K562 (cell line): ENCODE measurements at regions not wholly inside any gene's neighbourhood (a gene's known extent, or its start where the extent isn't known, plus 50 kb on each side); places are given as distances from the start of the nearest gene placed in this dataset.

Experiments used
- GABPB1 ChIP-seq: sonication (generic); formaldehyde crosslinking; IDR thresholded peaks from 2 replicates; pipeline ENCODE4 v1.8.0; 2022; ENCODE audit warnings: mild to moderate bottlenecking, missing genetic modification reagents
- GABPB2 ChIP-seq: fragments of 250-450 bp; sonication (Bioruptor Pico); conservative IDR thresholded peaks from 2 replicates; pipeline ENCODE4 v1.5.1; 2021; ENCODE audit warnings: mild to moderate bottlenecking
- NFXL1 ChIP-seq: fragments of 450-650 bp; formaldehyde crosslinking; IDR thresholded peaks from 2 replicates; pipeline ENCODE4 v1.4.0; 2021; ENCODE audit warnings: mild to moderate bottlenecking
- THRAP3 ChIP-seq: fragments of 450-650 bp; IDR thresholded peaks from 2 replicates; pipeline ENCODE4 v1.6.1; 2016; ENCODE audit warnings: mild to moderate bottlenecking, inconsistent platforms, borderline replicate concordance
- ZEB2 ChIP-seq: fragments of 450-650 bp; IDR thresholded peaks from 2 replicates; pipeline ENCODE4 v1.6.1; 2016
- ZNF23 ChIP-seq: fragments of 250-450 bp; sonication (Bioruptor Pico); IDR thresholded peaks from 2 replicates; pipeline ENCODE4 v1.4.0; 2020; ENCODE audit warnings: mild to moderate bottlenecking
- ZNF699 ChIP-seq: fragments of 250-450 bp; sonication (Bioruptor Pico); IDR thresholded peaks from 2 replicates; pipeline ENCODE4 v1.8.0; 2021; ENCODE audit warnings: mild to moderate bottlenecking, moderate library complexity; ENCODE audit not compliant: insufficient replicate concordance
- ZSCAN32 ChIP-seq: fragments of 450-650 bp; formaldehyde crosslinking; IDR thresholded peaks from 2 replicates; pipeline ENCODE4 v1.4.0; 2020; ENCODE audit warnings: mild to moderate bottlenecking, moderate library complexity
- TF ChIP-seq, protein P1 (sequence below): fragments of 450-650 bp; IDR thresholded peaks from 2 replicates; pipeline ENCODE4 v1.7.0; 2016; ENCODE audit warnings: borderline replicate concordance
- TF ChIP-seq, protein P2 (sequence below): fragments of 450-650 bp; IDR thresholded peaks from one replicate; pipeline ENCODE4 v1.6.1; 2018; ENCODE audit warnings: mild to moderate bottlenecking, moderate library complexity; ENCODE audit not compliant: partially characterized antibody
- TF ChIP-seq, protein P3 (sequence below): fragments of 250-450 bp; sonication (Bioruptor Pico); IDR thresholded peaks from 2 replicates; pipeline ENCODE4 v1.8.0; 2022; ENCODE audit warnings: inconsistent platforms, mild to moderate bottlenecking, moderate library complexity, borderline replicate concordance
- TF ChIP-seq, protein P4 (sequence below): fragments of 450-650 bp; IDR thresholded peaks from 2 replicates; pipeline ENCODE4 v1.6.1; 2016; ENCODE audit warnings: low read depth

DNA sequence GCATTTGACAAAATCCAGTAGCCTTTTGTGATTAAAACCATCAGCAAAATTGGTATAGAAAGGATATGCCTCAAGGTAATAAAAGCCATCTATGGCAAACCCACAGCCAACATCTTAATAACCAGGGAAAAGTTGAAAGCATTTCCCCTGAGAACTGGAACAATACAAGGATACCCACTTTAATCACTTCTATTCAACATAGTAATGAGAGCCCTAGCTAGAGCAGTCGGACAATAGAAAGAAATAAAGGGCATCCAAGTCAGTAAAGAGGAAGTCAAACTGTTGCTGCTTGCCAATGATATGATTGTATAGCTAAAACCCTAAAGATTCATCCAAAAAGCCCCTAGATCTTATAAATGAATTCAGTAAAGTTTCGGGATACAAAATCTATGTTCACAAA lies 1510.3 kb downstream of the PCDH9 start (continued):
- no peak for TF ChIP-seq GABPB1 (CRISPR knock-in tag)
- TF ChIP-seq ZEB2, result no peak
- TF ChIP-seq, protein P1, sequence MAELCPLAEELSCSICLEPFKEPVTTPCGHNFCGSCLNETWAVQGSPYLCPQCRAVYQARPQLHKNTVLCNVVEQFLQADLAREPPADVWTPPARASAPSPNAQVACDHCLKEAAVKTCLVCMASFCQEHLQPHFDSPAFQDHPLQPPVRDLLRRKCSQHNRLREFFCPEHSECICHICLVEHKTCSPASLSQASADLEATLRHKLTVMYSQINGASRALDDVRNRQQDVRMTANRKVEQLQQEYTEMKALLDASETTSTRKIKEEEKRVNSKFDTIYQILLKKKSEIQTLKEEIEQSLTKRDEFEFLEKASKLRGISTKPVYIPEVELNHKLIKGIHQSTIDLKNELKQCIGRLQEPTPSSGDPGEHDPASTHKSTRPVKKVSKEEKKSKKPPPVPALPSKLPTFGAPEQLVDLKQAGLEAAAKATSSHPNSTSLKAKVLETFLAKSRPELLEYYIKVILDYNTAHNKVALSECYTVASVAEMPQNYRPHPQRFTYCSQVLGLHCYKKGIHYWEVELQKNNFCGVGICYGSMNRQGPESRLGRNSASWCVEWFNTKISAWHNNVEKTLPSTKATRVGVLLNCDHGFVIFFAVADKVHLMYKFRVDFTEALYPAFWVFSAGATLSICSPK, result no peak
- no peak for TF ChIP-seq ZNF23 (CRISPR knock-in tag)
- TF ChIP-seq, protein P2, sequence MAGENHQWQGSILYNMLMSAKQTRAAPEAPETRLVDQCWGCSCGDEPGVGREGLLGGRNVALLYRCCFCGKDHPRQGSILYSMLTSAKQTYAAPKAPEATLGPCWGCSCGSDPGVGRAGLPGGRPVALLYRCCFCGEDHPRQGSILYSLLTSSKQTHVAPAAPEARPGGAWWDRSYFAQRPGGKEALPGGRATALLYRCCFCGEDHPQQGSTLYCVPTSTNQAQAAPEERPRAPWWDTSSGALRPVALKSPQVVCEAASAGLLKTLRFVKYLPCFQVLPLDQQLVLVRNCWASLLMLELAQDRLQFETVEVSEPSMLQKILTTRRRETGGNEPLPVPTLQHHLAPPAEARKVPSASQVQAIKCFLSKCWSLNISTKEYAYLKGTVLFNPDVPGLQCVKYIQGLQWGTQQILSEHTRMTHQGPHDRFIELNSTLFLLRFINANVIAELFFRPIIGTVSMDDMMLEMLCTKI, result no peak
- TF ChIP-seq NFXL1, result no peak
- TF ChIP-seq ZNF699 (CRISPR knock-in tag), result no peak
- TF ChIP-seq, protein P3, sequence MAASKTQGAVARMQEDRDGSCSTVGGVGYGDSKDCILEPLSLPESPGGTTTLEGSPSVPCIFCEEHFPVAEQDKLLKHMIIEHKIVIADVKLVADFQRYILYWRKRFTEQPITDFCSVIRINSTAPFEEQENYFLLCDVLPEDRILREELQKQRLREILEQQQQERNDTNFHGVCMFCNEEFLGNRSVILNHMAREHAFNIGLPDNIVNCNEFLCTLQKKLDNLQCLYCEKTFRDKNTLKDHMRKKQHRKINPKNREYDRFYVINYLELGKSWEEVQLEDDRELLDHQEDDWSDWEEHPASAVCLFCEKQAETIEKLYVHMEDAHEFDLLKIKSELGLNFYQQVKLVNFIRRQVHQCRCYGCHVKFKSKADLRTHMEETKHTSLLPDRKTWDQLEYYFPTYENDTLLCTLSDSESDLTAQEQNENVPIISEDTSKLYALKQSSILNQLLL (CRISPR knock-in tag), result no peak
- TF ChIP-seq, protein P4, sequence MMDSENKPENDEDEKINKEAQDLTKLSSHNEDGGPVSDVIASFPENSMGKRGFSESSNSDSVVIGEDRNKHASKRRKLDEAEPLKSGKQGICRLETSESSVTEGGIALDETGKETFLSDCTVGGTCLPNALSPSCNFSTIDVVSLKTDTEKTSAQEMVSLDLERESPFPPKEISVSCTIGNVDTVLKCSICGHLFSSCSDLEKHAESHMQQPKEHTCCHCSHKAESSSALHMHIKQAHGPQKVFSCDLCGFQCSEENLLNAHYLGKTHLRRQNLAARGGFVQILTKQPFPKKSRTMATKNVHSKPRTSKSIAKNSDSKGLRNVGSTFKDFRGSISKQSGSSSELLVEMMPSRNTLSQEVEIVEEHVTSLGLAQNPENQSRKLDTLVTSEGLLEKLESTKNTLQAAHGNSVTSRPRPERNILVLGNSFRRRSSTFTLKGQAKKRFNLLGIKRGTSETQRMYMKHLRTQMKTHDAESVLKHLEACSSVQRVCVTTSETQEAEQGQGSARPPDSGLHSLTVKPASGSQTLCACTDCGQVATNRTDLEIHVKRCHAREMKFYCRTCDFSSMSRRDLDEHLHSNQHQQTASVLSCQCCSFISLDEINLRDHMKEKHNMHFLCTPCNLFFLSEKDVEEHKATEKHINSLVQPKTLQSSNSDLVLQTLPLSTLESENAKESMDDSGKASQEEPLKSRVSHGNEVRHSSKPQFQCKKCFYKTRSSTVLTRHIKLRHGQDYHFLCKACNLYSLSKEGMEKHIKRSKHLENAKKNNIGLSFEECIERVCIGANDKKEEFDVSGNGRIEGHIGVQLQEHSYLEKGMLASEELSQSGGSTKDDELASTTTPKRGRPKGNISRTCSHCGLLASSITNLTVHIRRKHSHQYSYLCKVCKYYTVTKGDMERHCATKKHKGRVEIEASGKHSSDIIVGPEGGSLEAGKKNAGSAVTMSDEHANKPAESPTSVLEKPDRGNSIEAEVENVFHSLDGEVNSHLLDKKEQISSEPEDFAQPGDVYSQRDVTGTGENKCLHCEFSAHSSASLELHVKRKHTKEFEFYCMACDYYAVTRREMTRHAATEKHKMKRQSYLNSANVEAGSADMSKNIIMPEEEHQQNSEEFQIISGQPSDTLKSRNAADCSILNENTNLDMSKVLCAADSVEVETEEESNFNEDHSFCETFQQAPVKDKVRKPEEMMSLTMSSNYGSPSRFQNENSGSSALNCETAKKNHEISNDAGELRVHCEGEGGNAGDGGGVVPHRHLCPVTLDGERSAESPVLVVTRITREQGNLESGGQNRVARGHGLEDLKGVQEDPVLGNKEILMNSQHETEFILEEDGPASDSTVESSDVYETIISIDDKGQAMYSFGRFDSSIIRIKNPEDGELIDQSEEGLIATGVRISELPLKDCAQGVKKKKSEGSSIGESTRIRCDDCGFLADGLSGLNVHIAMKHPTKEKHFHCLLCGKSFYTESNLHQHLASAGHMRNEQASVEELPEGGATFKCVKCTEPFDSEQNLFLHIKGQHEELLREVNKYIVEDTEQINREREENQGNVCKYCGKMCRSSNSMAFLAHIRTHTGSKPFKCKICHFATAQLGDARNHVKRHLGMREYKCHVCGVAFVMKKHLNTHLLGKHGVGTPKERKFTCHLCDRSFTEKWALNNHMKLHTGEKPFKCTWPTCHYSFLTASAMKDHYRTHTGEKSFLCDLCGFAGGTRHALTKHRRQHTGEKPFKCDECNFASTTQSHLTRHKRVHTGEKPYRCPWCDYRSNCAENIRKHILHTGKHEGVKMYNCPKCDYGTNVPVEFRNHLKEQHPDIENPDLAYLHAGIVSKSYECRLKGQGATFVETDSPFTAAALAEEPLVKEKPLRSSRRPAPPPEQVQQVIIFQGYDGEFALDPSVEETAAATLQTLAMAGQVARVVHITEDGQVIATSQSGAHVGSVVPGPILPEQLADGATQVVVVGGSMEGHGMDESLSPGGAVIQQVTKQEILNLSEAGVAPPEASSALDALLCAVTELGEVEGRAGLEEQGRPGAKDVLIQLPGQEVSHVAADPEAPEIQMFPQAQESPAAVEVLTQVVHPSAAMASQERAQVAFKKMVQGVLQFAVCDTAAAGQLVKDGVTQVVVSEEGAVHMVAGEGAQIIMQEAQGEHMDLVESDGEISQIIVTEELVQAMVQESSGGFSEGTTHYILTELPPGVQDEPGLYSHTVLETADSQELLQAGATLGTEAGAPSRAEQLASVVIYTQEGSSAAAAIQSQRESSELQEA, result no peak
- TF ChIP-seq THRAP3, result no peak
- TF ChIP-seq GABPB2 (CRISPR knock-in tag), result no peak
- no peak for TF ChIP-seq ZSCAN32 (CRISPR knock-in tag)
